CD14-positive monocyte (primary cell): ENCODE measurements at regions not wholly inside any gene's neighbourhood (a gene's known extent, or its start where the extent isn't known, plus 50 kb on each side); places are given as distances from the start of the nearest gene placed in this dataset.

Experiments
- DNase-seq, 3 donors: peaks; one replicate each; pipeline ENCODE4 v3.0.0-alpha.2; 2011 to 2022
- H2AFZ ChIP-seq: 2 replicates; pipeline ENCODE4 v1.6.0; 2012; ENCODE audit warnings: mild to moderate bottlenecking, low read depth, low read length, inconsistent platforms; ENCODE audit not compliant: insufficient read depth, poor library complexity, severe bottlenecking
- H3K27ac ChIP-seq, 2 donors: 1 replicate in 1 of 2; 2 replicates in 1 of 2; pipeline ENCODE4 v1.5.1; 2012 to 2013; ENCODE audit warnings: low read length in 2 of 2, control low read depth in 1 of 2, inconsistent platforms in 1 of 2, low read depth in 1 of 2, mild to moderate bottlenecking in 1 of 2
- H3K27me3 ChIP-seq, 2 donors: one replicate each; pipeline versions ENCODE4 v1.6.0 to v1.6.1; 2011 to 2013; ENCODE audit warnings: low read length in 2 of 2; ENCODE audit not compliant: control insufficient read depth in 2 of 2, insufficient read depth in 2 of 2
- H3K36me3 ChIP-seq, 2 donors: replicated peaks in 1 of 2; 1 replicate in 1 of 2; 2 replicates in 1 of 2; pipeline versions ENCODE4 v1.5.1 to v1.6.1; 2012 to 2013; ENCODE audit warnings: low read length in 2 of 2, control low read depth in 1 of 2, inconsistent platforms in 1 of 2, mild to moderate bottlenecking in 1 of 2; ENCODE audit not compliant: insufficient read depth in 2 of 2, control insufficient read depth in 1 of 2
- H3K4me1 ChIP-seq, 2 donors: 1 replicate in 1 of 2; 2 replicates in 1 of 2; pipeline versions ENCODE4 v1.5.1 to v1.6.1; 2012 to 2013; ENCODE audit warnings: low read length in 2 of 2, control low read depth in 1 of 2, inconsistent platforms in 1 of 2, mild to moderate bottlenecking in 1 of 2, moderate library complexity in 1 of 2; ENCODE audit not compliant: insufficient read depth in 2 of 2, control insufficient read depth in 1 of 2
- H3K4me2 ChIP-seq: replicated peaks from 2 replicates; pipeline ENCODE3; 2012; ENCODE audit warnings: low read length, moderate library complexity, mild to moderate bottlenecking; ENCODE audit not compliant: poor library complexity, severe bottlenecking; ENCODE audit errors: extremely low read depth
- H3K4me3 ChIP-seq, 3 experiments: fragments of 200-600 bp in 1 of 3; sonication (generic) in 1 of 3; replicated peaks in 1 of 3; 1 replicate in 2 of 3; 2 replicates in 1 of 3; pipeline ENCODE4 v1.5.1; 2011 to 2013; ENCODE audit warnings: low read length in 3 of 3, mild to moderate bottlenecking in 3 of 3, control low read depth in 2 of 3, low read depth in 2 of 3, inconsistent platforms in 1 of 3, moderate library complexity in 1 of 3
- H3K79me2 ChIP-seq: 2 replicates; pipeline ENCODE4 v1.6.0; 2012; ENCODE audit warnings: mild to moderate bottlenecking, control low read depth, inconsistent platforms, low read length, moderate library complexity; ENCODE audit not compliant: insufficient read depth
- H3K9ac ChIP-seq: 2 replicates; pipeline ENCODE4 v1.6.0; 2017; ENCODE audit warnings: low read length, mild to moderate bottlenecking; ENCODE audit not compliant: insufficient read depth, poor library complexity, severe bottlenecking
- H3K9me3 ChIP-seq, 2 donors: replicated peaks in 1 of 2; 1 replicate in 1 of 2; 2 replicates in 1 of 2; pipeline versions ENCODE4 v1.5.1 to v1.6.1; 2012 to 2013; ENCODE audit warnings: low read length in 2 of 2, control low read depth in 1 of 2; ENCODE audit not compliant: control insufficient read depth in 1 of 2, insufficient read depth in 1 of 2
- H4K20me1 ChIP-seq: 2 replicates; pipeline ENCODE4 v1.6.0; 2012; ENCODE audit warnings: mild to moderate bottlenecking, low read length, control low read depth, moderate library complexity; ENCODE audit not compliant: insufficient read depth
- H3K27ac Mint-ChIP-seq, 7 donors: one replicate each; pipeline ENCODE4 v1.8.0; 2020; ENCODE audit warnings: mild to moderate bottlenecking in 7 of 7, mixed read lengths in 7 of 7, moderate library complexity in 6 of 7, inconsistent platforms in 2 of 7
- H3K27me3 Mint-ChIP-seq, 3 donors: one replicate each; pipeline ENCODE4 v1.8.0; 2021 to 2022; ENCODE audit warnings: low read depth in 3 of 3, mild to moderate bottlenecking in 3 of 3, mixed read lengths in 3 of 3, moderate library complexity in 3 of 3, inconsistent platforms in 1 of 3
- H3K36me3 Mint-ChIP-seq, 2 donors: one replicate each; pipeline ENCODE4 v1.8.0; 2020; ENCODE audit warnings: mixed read lengths in 2 of 2, inconsistent platforms in 1 of 2, mild to moderate bottlenecking in 1 of 2
- H3K4me1 Mint-ChIP-seq: one replicate; pipeline ENCODE4 v1.8.0; 2020; ENCODE audit warnings: mild to moderate bottlenecking, mixed read lengths
- H3K4me3 Mint-ChIP-seq, 2 donors: one replicate each; pipeline ENCODE4 v1.8.0; 2020; ENCODE audit warnings: mild to moderate bottlenecking in 2 of 2, mixed read lengths in 2 of 2, moderate library complexity in 1 of 2
- H3K9me3 Mint-ChIP-seq, 7 donors: one replicate each; pipeline ENCODE4 v1.8.0; 2020 to 2022; ENCODE audit warnings: mixed read lengths in 7 of 7, mild to moderate bottlenecking in 6 of 7, moderate library complexity in 6 of 7, inconsistent platforms in 2 of 7
- CTCF ChIP-seq: fragments of 200-600 bp; IDR thresholded peaks from one replicate; pipeline ENCODE4 v1.8.0; 2022; ENCODE audit warnings: antibody characterized with exemption, mild to moderate bottlenecking
- WGBS: methylation state at CpG from one replicate; pipeline ENCODE4 v1.1.5; 2013; ENCODE audit warnings: missing lambda C conversion rate; ENCODE audit not compliant: insufficient coverage; 5-methylcytosine and 5-hydroxymethylcytosine counted together
- intact Hi-C, 2 donors: fragments of 100-400 bp; cut with micrococcal nuclease; formaldehyde crosslinking; loops; one replicate each; pipeline versions ENCODE4 v1.15.0 to v1.15.1; 2023

DNA sequence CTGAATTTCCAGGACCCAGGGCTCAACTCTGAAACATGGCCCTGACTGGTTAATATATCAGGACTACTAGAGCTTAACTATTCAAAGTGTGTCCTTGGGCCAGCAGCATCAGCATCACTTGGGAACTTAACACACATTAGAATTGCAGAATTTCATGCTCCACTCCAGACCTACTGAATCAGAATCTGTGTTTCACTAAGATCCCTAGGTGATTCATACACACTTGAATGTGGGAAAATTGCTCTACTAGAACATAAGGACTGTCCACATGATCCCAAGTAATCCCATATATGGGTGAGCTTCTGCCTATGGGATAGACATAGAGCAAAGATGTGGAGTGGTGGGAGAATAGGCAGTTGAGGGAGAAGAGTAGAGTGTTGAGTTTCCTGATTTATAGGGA lies 192.5 kb upstream of the CLNK start:
- H3K27ac Mint-ChIP-seq, result no peak overlapping the region
- H3K4me1 Mint-ChIP-seq, result no peaks in the 10 kb centered on the region
- no peak overlapping the region for H3K4me3 ChIP-seq
- no peak overlapping the region for H2AFZ ChIP-seq
- no peaks in the 10 kb centered on the region for H3K36me3 Mint-ChIP-seq
- peaks cover 0 to 2% (median 0%) of the 10 kb centered on the region in 3 donors for H3K27me3 Mint-ChIP-seq
- intact Hi-C loops, result no loop called here
- no peak for TF ChIP-seq CTCF
- no peak overlapping the region for H3K9ac ChIP-seq
- H3K36me3 ChIP-seq, result no peaks in the 10 kb centered on the region
- DNase-seq, result no peak
- H3K9me3 ChIP-seq, result no peaks in the 10 kb centered on the region
- no peak overlapping the region for H3K4me3 Mint-ChIP-seq
- H3K4me2 ChIP-seq, result no peak overlapping the region
- H3K9me3 Mint-ChIP-seq, result peaks cover 0 to 3% (median 0%) of the 10 kb centered on the region in 7 donors
- no peak overlapping the region for H3K27ac ChIP-seq
- no peaks in the 10 kb centered on the region for H3K79me2 ChIP-seq
- no peaks in the 10 kb centered on the region for H4K20me1 ChIP-seq
- no peaks in the 10 kb centered on the region for H3K4me1 ChIP-seq
- no peaks in the 10 kb centered on the region for H3K27me3 ChIP-seq

DNA sequence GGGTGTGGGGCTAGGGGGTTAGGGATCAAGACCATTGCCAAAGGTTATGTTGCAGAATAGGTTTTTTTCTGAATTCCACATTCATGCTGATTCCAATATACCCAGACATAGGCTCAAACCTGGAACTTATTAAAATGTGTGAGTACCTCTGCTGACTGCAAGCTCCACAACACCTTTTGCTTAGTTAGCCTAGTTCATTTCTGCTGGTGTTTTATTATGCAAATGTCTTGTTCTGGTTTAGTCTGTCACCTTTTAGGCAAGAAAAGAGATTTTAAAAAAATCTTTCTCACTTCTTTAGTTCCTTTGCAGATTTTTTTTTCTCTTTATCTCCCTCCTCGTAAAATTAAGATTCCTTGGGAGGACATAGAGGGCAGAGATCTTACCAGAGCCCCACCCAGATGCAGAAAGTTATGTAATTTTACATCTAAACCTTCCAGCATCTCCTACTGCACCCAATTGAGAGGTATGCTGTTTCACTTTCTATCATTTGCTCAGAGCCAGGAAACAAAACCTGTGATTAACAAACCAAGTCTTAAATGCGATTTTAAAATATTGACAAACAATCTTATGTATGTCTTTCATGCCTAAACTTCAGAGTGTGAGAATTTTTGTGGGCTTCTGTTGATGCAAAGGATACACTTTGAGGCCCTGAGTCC lies 190.7 kb upstream of the CLNK start:
- no peak overlapping the region for H3K4me3 ChIP-seq
- no peaks in the 10 kb centered on the region for H4K20me1 ChIP-seq
- H3K4me1 ChIP-seq, result no peaks in the 10 kb centered on the region
- no peaks in the 10 kb centered on the region for H3K36me3 ChIP-seq
- H3K36me3 Mint-ChIP-seq, result no peaks in the 10 kb centered on the region
- intact Hi-C loops, result no loop called here
- no peak overlapping the region for H3K4me3 Mint-ChIP-seq
- no peak for DNase-seq
- H3K9me3 Mint-ChIP-seq, result peaks cover 0 to 3% (median 0%) of the 10 kb centered on the region in 7 donors
- no peak for TF ChIP-seq CTCF
- no peak overlapping the region for H2AFZ ChIP-seq
- no peaks in the 10 kb centered on the region for H3K27me3 ChIP-seq
- no CpG with 5 or more reads among the region's 2 CpGs for WGBS
- H3K4me2 ChIP-seq, result no peak overlapping the region
- H3K9ac ChIP-seq, result no peak overlapping the region
- H3K79me2 ChIP-seq, result no peaks in the 10 kb centered on the region
- H3K27ac Mint-ChIP-seq, result no peak overlapping the region
- no peaks in the 10 kb centered on the region for H3K4me1 Mint-ChIP-seq
- H3K27ac ChIP-seq, result no peak overlapping the region
- no peaks in the 10 kb centered on the region for H3K9me3 ChIP-seq
- peaks cover 0 to 2% (median 0%) of the 10 kb centered on the region in 3 donors for H3K27me3 Mint-ChIP-seq
